CD4-positive, CD25-positive, alpha-beta regulatory T cell (primary cell): ENCODE measurements at regions not wholly inside any gene's neighbourhood (a gene's known extent, or its start where the extent isn't known, plus 50 kb on each side); places are given as distances from the start of the nearest gene placed in this dataset.
A peak's percentile ranks its signal among the peaks of the same experiment; 100 is the strongest.

ENCODE experiments used
- ATAC-seq, 2 donors: fragments of 150-1000 bp; cut with Tn5 transposase; one replicate each; pipeline ENCODE4 v1.10.0; 2021; ENCODE audit warnings: low read depth in 2 of 2, moderate number of reproducible peaks in 2 of 2, moderate library complexity in 1 of 2
- DNase-seq, 3 donors: peaks; one replicate each; pipeline versions ENCODE4 v3.0.0 to v3.0.0-alpha.2; 2012 to 2022; ENCODE audit warnings: mixed read lengths in 1 of 3
- H3K27ac ChIP-seq: one replicate; pipeline ENCODE4 v1.7.0; 2013; ENCODE audit warnings: mild to moderate bottlenecking, low read length; ENCODE audit not compliant: insufficient read depth, poor library complexity, severe bottlenecking
- H3K27me3 ChIP-seq: one replicate; pipeline ENCODE4 v1.7.0; 2013; ENCODE audit warnings: low read length; ENCODE audit not compliant: control insufficient read depth, insufficient read depth
- H3K36me3 ChIP-seq: one replicate; pipeline ENCODE4 v1.7.0; 2013; ENCODE audit warnings: mild to moderate bottlenecking, low read length, moderate library complexity; ENCODE audit not compliant: control insufficient read depth, insufficient read depth
- H3K4me1 ChIP-seq: 2 replicates; pipeline ENCODE4 v1.7.0; 2013; ENCODE audit warnings: mild to moderate bottlenecking, low read length; ENCODE audit not compliant: insufficient read depth, control insufficient read depth, poor library complexity, severe bottlenecking
- H3K4me3 ChIP-seq: one replicate; pipeline ENCODE4 v1.7.0; 2013; ENCODE audit warnings: low read depth, mild to moderate bottlenecking, low read length, moderate library complexity
- H3K9me3 ChIP-seq, 2 experiments: 1 replicate in 1 of 2; 2 replicates in 1 of 2; pipeline ENCODE4 v1.7.0; 2013; ENCODE audit warnings: low read length in 2 of 2, mild to moderate bottlenecking in 1 of 2, moderate library complexity in 1 of 2; ENCODE audit not compliant: control insufficient read depth in 2 of 2
- H3K27ac Mint-ChIP-seq, 3 donors: one replicate each; pipeline ENCODE4 v1.8.0; 2020 to 2022; ENCODE audit warnings: mild to moderate bottlenecking in 3 of 3, mixed read lengths in 3 of 3, moderate library complexity in 2 of 3
- H3K27me3 Mint-ChIP-seq: one replicate; pipeline ENCODE4 v1.8.0; 2022; ENCODE audit warnings: mild to moderate bottlenecking, mixed read lengths
- H3K36me3 Mint-ChIP-seq: one replicate; pipeline ENCODE4 v1.8.0; 2020; ENCODE audit warnings: mixed read lengths
- H3K4me1 Mint-ChIP-seq, 4 donors: one replicate each; pipeline ENCODE4 v1.8.0; 2020 to 2022; ENCODE audit warnings: mixed read lengths in 4 of 4, mild to moderate bottlenecking in 1 of 4
- H3K4me3 Mint-ChIP-seq, 4 donors: one replicate each; pipeline ENCODE4 v1.8.0; 2020 to 2022; ENCODE audit warnings: mild to moderate bottlenecking in 4 of 4, mixed read lengths in 4 of 4, moderate library complexity in 3 of 4
- H3K9me3 Mint-ChIP-seq, 7 donors: one replicate each; pipeline ENCODE4 v1.8.0; 2020 to 2022; ENCODE audit warnings: mixed read lengths in 7 of 7, mild to moderate bottlenecking in 3 of 7, moderate library complexity in 2 of 7

GRCh38 chr12:92574051-92574783 is 128.6 kb upstream of the PLEKHG7 start:
- Mint-ChIP-seq H3K4me1 (peaks cover 0 to 5% (median 1%) of the 10 kb centered on the region in 4 donors), H3K27ac (peak overlapping the region in 2 of 3 donors; percentile 48 to 49), H3K27me3 (no peaks in the 10 kb centered on the region), H3K9me3 (no peaks in the 10 kb centered on the region), H3K4me3 (no peak overlapping the region), H3K36me3 (peaks cover 3% of the 10 kb centered on the region)
- peak in 1 of 3 donors; percentile 36 for DNase-seq
- Histone ChIP-seq H3K36me3 (no peaks in the 10 kb centered on the region), H3K4me3 (no peak overlapping the region), H3K27me3 (no peaks in the 10 kb centered on the region), H3K9me3 (no peaks in the 10 kb centered on the region), H3K27ac (no peak overlapping the region), H3K4me1 (peaks cover 5% of the 10 kb centered on the region)
- no peak for ATAC-seq

- Histone ChIP-seq H3K36me3 (no peaks in the 10 kb centered on the region), H3K4me1 (peaks cover 5% of the 10 kb centered on the region), H3K27me3 (no peaks in the 10 kb centered on the region), H3K9me3 (no peaks in the 10 kb centered on the region), H3K27ac (no peak overlapping the region), H3K4me3 (no peak overlapping the region)
- ATAC-seq (no peak), DNase-seq (no peak)
- peaks cover 3% of the 10 kb centered on the region for H3K36me3 Mint-ChIP-seq
- H3K4me3 Mint-ChIP-seq = no peak overlapping the region
- peaks cover 0 to 5% (median 2%) of the 10 kb centered on the region in 4 donors for H3K4me1 Mint-ChIP-seq
- peak overlapping the region in 1 of 3 donors; percentile 48 for H3K27ac Mint-ChIP-seq
- H3K9me3 Mint-ChIP-seq = no peaks in the 10 kb centered on the region
- H3K27me3 Mint-ChIP-seq = no peaks in the 10 kb centered on the region
Measured at GRCh38 chr12:92573104-92573503, 129.7 kb upstream of the PLEKHG7 start.

- peaks cover 3% of the 10 kb centered on the region for H3K36me3 Mint-ChIP-seq
- Histone ChIP-seq H3K4me3 (no peak overlapping the region), H3K27ac (no peak overlapping the region), H3K36me3 (no peaks in the 10 kb centered on the region), H3K9me3 (no peaks in the 10 kb centered on the region), H3K4me1 (peaks cover 5% of the 10 kb centered on the region), H3K27me3 (no peaks in the 10 kb centered on the region)
- ATAC-seq = no peak
- peaks cover 0 to 5% (median 0%) of the 10 kb centered on the region in 7 donors for H3K9me3 Mint-ChIP-seq
- no peak overlapping the region for H3K4me3 Mint-ChIP-seq
- DNase-seq = no peak
- H3K27ac Mint-ChIP-seq = peak overlapping the region in 2 of 3 donors; percentile 29 to 66
- H3K4me1 Mint-ChIP-seq = peaks cover 5 to 7% (median 5%) of the 10 kb centered on the region in 4 donors
- H3K27me3 Mint-ChIP-seq = no peaks in the 10 kb centered on the region
Measured at GRCh38 chr12:92571844-92572543, 130.8 kb upstream of the PLEKHG7 start.

GRCh38 chr12:92571169-92571568 is 131.6 kb upstream of the PLEKHG7 start:
- Histone ChIP-seq H3K36me3 (no peaks in the 10 kb centered on the region), H3K27me3 (no peaks in the 10 kb centered on the region), H3K9me3 (no peaks in the 10 kb centered on the region), H3K4me1 (peaks cover 5% of the 10 kb centered on the region), H3K4me3 (no peak overlapping the region), H3K27ac (no peak overlapping the region)
- Mint-ChIP-seq H3K27ac (peak overlapping the region in 1 of 3 donors; percentile 61), H3K27me3 (no peaks in the 10 kb centered on the region), H3K36me3 (peaks cover 3% of the 10 kb centered on the region), H3K4me1 (peaks cover 5 to 10% (median 6%) of the 10 kb centered on the region in 4 donors), H3K9me3 (peaks cover 0 to 8% (median 0%) of the 10 kb centered on the region in 7 donors), H3K4me3 (no peak overlapping the region)
- DNase-seq (no peak), ATAC-seq (no peak)

GRCh38 chr12:92570056-92570753 is 132.6 kb upstream of the PLEKHG7 start:
- Mint-ChIP-seq H3K4me1 (peaks cover 5 to 10% (median 6%) of the 10 kb centered on the region in 4 donors), H3K9me3 (peaks cover 0 to 13% (median 0%) of the 10 kb centered on the region in 7 donors), H3K36me3 (peaks cover 3% of the 10 kb centered on the region), H3K27me3 (no peaks in the 10 kb centered on the region), H3K4me3 (no peak overlapping the region), H3K27ac (no peak overlapping the region)
- Histone ChIP-seq H3K36me3 (no peaks in the 10 kb centered on the region), H3K4me1 (peaks cover 5% of the 10 kb centered on the region), H3K27ac (peak overlapping the region; percentile 26), H3K4me3 (peak overlapping the region; percentile 66), H3K9me3 (no peaks in the 10 kb centered on the region), H3K27me3 (no peaks in the 10 kb centered on the region)
- DNase-seq (peak; percentile 15 to 88 (median 77)), ATAC-seq (peak; percentile 86 to 90)

GRCh38 chr12:92568691-92569090 is 134.1 kb upstream of the PLEKHG7 start:
- H3K9me3 ChIP-seq = no peaks in the 10 kb centered on the region
- peak in 1 of 3 donors; percentile 2 for DNase-seq
- H3K9me3 Mint-ChIP-seq = peaks cover 0 to 15% (median 0%) of the 10 kb centered on the region in 7 donors
- H3K4me3 ChIP-seq = peak overlapping the region; percentile 4
- peaks cover 3% of the 10 kb centered on the region for H3K36me3 Mint-ChIP-seq
- H3K27ac ChIP-seq = no peak overlapping the region
- H3K36me3 ChIP-seq = no peaks in the 10 kb centered on the region
- H3K4me1 ChIP-seq = peaks cover 5% of the 10 kb centered on the region
- no peaks in the 10 kb centered on the region for H3K27me3 Mint-ChIP-seq
- ATAC-seq = no peak
- H3K27me3 ChIP-seq = no peaks in the 10 kb centered on the region
- H3K4me3 Mint-ChIP-seq = no peak overlapping the region
- no peak overlapping the region for H3K27ac Mint-ChIP-seq
- peaks cover 0 to 10% (median 5%) of the 10 kb centered on the region in 4 donors for H3K4me1 Mint-ChIP-seq

GRCh38 chr12:92566448-92567019 is 136.3 kb upstream of the PLEKHG7 start:
- Histone ChIP-seq H3K4me1 (peaks cover 5% of the 10 kb centered on the region), H3K36me3 (no peaks in the 10 kb centered on the region), H3K27ac (no peak overlapping the region), H3K4me3 (no peak overlapping the region), H3K27me3 (no peaks in the 10 kb centered on the region), H3K9me3 (no peaks in the 10 kb centered on the region)
- no peaks in the 10 kb centered on the region for H3K36me3 Mint-ChIP-seq
- H3K4me1 Mint-ChIP-seq = peaks cover 0 to 14% (median 12%) of the 10 kb centered on the region in 4 donors
- DNase-seq (peak in 1 of 3 donors; percentile 16), ATAC-seq (no peak)
- peak overlapping the region in 1 of 3 donors; percentile 59 for H3K27ac Mint-ChIP-seq
- peaks cover 0 to 15% (median 2%) of the 10 kb centered on the region in 7 donors for H3K9me3 Mint-ChIP-seq
- no peak overlapping the region for H3K4me3 Mint-ChIP-seq
- H3K27me3 Mint-ChIP-seq = no peaks in the 10 kb centered on the region
